Ishikawa (cell line): ENCODE measurements at regions not wholly inside any gene's neighbourhood (a gene's known extent, or its start where the extent isn't known, plus 50 kb on each side); places are given as distances from the start of the nearest gene placed in this dataset.

Experiments used
- CEBPB ChIP-seq: IDR thresholded peaks from 2 replicates; pipeline ENCODE4 v1.6.1; 2012
- EGR1 ChIP-seq: IDR thresholded peaks from 2 replicates; pipeline ENCODE4 v1.6.1; 2012
- EP300 ChIP-seq: IDR thresholded peaks from 2 replicates; pipeline ENCODE4 v1.6.1; 2012; ENCODE audit warnings: borderline replicate concordance
- FOXM1 ChIP-seq: IDR thresholded peaks from 2 replicates; pipeline ENCODE4 v1.6.1; 2012; ENCODE audit warnings: low read depth, borderline replicate concordance
- NFIC ChIP-seq: IDR thresholded peaks from 2 replicates; pipeline ENCODE4 v1.6.1; 2012
- RAD21 ChIP-seq: IDR thresholded peaks from 2 replicates; pipeline ENCODE4 v1.6.1; 2012; ENCODE audit warnings: low read depth
- REST ChIP-seq: IDR thresholded peaks from 2 replicates; pipeline ENCODE4 v1.6.1; 2012; ENCODE audit warnings: low read depth, mild to moderate bottlenecking
- TAF1 ChIP-seq: IDR thresholded peaks from 2 replicates; pipeline ENCODE4 v1.6.1; 2012; ENCODE audit warnings: low read depth, mild to moderate bottlenecking
- USF1 ChIP-seq: IDR thresholded peaks from 2 replicates; pipeline ENCODE4 v1.6.1; 2012
- YY1 ChIP-seq: IDR thresholded peaks from 2 replicates; pipeline ENCODE4 v1.6.1; 2012; ENCODE audit warnings: low read depth

DNA sequence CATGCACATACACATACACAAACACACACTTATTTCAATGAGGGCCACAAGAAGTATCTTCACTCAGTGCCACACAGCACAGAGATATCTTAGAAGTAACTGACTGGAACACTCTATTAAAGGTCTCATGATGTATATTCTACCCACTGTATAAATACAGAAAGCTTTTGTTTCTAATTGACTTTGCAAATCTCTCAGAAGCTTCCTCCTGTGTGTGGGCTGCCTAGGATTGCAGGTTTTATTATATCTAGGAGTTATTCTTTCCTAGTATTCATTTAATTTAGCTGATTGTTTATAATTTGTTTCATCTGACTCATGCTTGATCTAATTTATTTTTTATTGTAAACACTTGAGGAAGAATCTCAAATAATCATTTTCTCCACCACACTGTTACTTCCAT lies 262.4 kb upstream of the ACTBL2 start:
- TF ChIP-seq CEBPB (no peak), TAF1 (no peak), REST (no peak), YY1 (no peak), EP300 (no peak), NFIC (no peak), FOXM1 (no peak), EGR1 (no peak), USF1 (no peak), RAD21 (no peak)
